ENCODE measurements at regions not wholly inside any gene's neighbourhood (a gene's known extent, or its start where the extent isn't known, plus 50 kb on each side); places are given as distances from the start of the nearest gene placed in this dataset.

GRCh38 chr18:78856569-78857313, 122.9 kb upstream of the SALL3 start:
- CTCF ChIA-PET, result no interaction called here
- no peaks in the 10 kb centered on the region for H3K36me3 Mint-ChIP-seq (ENCODE audit: low read depth)
- POLR2A ChIA-PET, result no interaction called here
- peaks cover 8% of the 10 kb centered on the region for H3K9me3 Mint-ChIP-seq (ENCODE audit: low read depth)
- no peak for ATAC-seq
- H3K4me3 Mint-ChIP-seq, result no peak overlapping the region
- H3K4me1 Mint-ChIP-seq, result no peaks in the 10 kb centered on the region
- intact Hi-C loops (cut with DNase I, micrococcal nuclease), result loop anchor here in 1 of 2 experiments (10.0 kb wide), 1 partner anchor 58 kb away; no protein-coding TSS in a partner anchor
- DNase-seq, result no peak
- H3K27ac Mint-ChIP-seq, result no peak overlapping the region
- peaks cover 18% of the 10 kb centered on the region for H3K27me3 Mint-ChIP-seq

- Mint-ChIP-seq H3K36me3 (ENCODE audit: low read depth) (no peaks in the 10 kb centered on the region), H3K4me3 (no peak overlapping the region), H3K4me1 (no peaks in the 10 kb centered on the region), H3K27ac (no peak overlapping the region), H3K9me3 (ENCODE audit: low read depth) (peaks cover 8% of the 10 kb centered on the region), H3K27me3 (peaks cover 21% of the 10 kb centered on the region)
- POLR2A ChIA-PET, result no interaction called here
- DNase-seq (no peak), ATAC-seq (no peak)
- CTCF ChIA-PET, result no interaction called here
- intact Hi-C loops (cut with DNase I, micrococcal nuclease), result loop anchor here in 1 of 2 experiments (10.0 kb wide), 1 partner anchor 57 kb away; no protein-coding TSS in a partner anchor
These were observed 122.1 kb upstream of the SALL3 start for GRCh38 chr18:78857314-78858150.

GRCh38 chr18:78859686-78860085, 119.9 kb upstream of the SALL3 start:
- no peaks in the 10 kb centered on the region for H3K36me3 Mint-ChIP-seq (ENCODE audit: low read depth)

GRCh38 chr18:78860117-78860516, 119.5 kb upstream of the SALL3 start:
- intact Hi-C loops (cut with DNase I, micrococcal nuclease), result no loop called here
- DNase-seq, result no peak
- Mint-ChIP-seq H3K9me3 (ENCODE audit: low read depth) (no peaks in the 10 kb centered on the region), H3K27me3 (peaks cover 18% of the 10 kb centered on the region), H3K36me3 (ENCODE audit: low read depth) (no peaks in the 10 kb centered on the region), H3K4me3 (no peak overlapping the region), H3K4me1 (no peaks in the 10 kb centered on the region), H3K27ac (no peak overlapping the region)
- ATAC-seq, result no peak
- ChIA-PET POLR2A (no interaction called here), CTCF (interaction anchor here (0.6 kb wide), 2 partner anchors 12 to 24 kb away, joined by 3 read pairs; no protein-coding TSS in a partner anchor)

More at GRCh38 chr18:78859686-78860085, 119.9 kb upstream of the SALL3 start:
- no peak for DNase-seq
- Mint-ChIP-seq H3K27ac (no peak overlapping the region), H3K9me3 (ENCODE audit: low read depth) (peaks cover 2% of the 10 kb centered on the region), H3K4me3 (no peak overlapping the region), H3K4me1 (no peaks in the 10 kb centered on the region), H3K27me3 (peaks cover 18% of the 10 kb centered on the region)
- intact Hi-C loops (cut with DNase I, micrococcal nuclease), result loop anchor here in 1 of 2 experiments (10.0 kb wide), 1 partner anchor 55 kb away; no protein-coding TSS in a partner anchor
- POLR2A ChIA-PET, result no interaction called here
- CTCF ChIA-PET, result interaction anchor here (0.6 kb wide), 2 partner anchors 13 to 23 kb away, joined by 3 read pairs; no protein-coding TSS in a partner anchor
- ATAC-seq, result no peak

- intact Hi-C loops (cut with DNase I, micrococcal nuclease), result no loop called here
- CTCF ChIA-PET, result no interaction called here
These were observed 118.5 kb upstream of the SALL3 start for GRCh38 chr18:78861116-78861515.

GRCh38 chr18:78861706-78862105, 117.9 kb upstream of the SALL3 start:
- CTCF ChIA-PET, result no interaction called here
- POLR2A ChIA-PET, result no interaction called here
- intact Hi-C loops (cut with DNase I, micrococcal nuclease), result no loop called here
- Mint-ChIP-seq H3K9me3 (ENCODE audit: low read depth) (no peaks in the 10 kb centered on the region), H3K27ac (no peak overlapping the region), H3K4me3 (no peak overlapping the region), H3K36me3 (ENCODE audit: low read depth) (no peaks in the 10 kb centered on the region), H3K27me3 (peaks cover 15% of the 10 kb centered on the region), H3K4me1 (no peaks in the 10 kb centered on the region)
- ATAC-seq (no peak), DNase-seq (no peak)

More at GRCh38 chr18:78861116-78861515, 118.5 kb upstream of the SALL3 start:
- Mint-ChIP-seq H3K4me1 (no peaks in the 10 kb centered on the region), H3K9me3 (ENCODE audit: low read depth) (no peaks in the 10 kb centered on the region), H3K27ac (no peak overlapping the region), H3K36me3 (ENCODE audit: low read depth) (no peaks in the 10 kb centered on the region), H3K27me3 (peaks cover 18% of the 10 kb centered on the region), H3K4me3 (no peak overlapping the region)
- DNase-seq (no peak), ATAC-seq (no peak)
- POLR2A ChIA-PET, result no interaction called here

GRCh38 chr18:78862395-78862794, 117.2 kb upstream of the SALL3 start:
- no peak for DNase-seq
- no peak overlapping the region for H3K4me3 Mint-ChIP-seq
- H3K27me3 Mint-ChIP-seq, result peaks cover 15% of the 10 kb centered on the region
- ChIA-PET POLR2A (no interaction called here), CTCF (interaction anchor here (0.7 kb wide), 1 partner anchor 14 kb away, joined by 3 read pairs; no protein-coding TSS in a partner anchor)
- no peaks in the 10 kb centered on the region for H3K4me1 Mint-ChIP-seq
- no peak for ATAC-seq
- H3K9me3 Mint-ChIP-seq (ENCODE audit: low read depth), result no peaks in the 10 kb centered on the region
- H3K36me3 Mint-ChIP-seq (ENCODE audit: low read depth), result no peaks in the 10 kb centered on the region
- no peak overlapping the region for H3K27ac Mint-ChIP-seq
- intact Hi-C loops (cut with DNase I, micrococcal nuclease), result no loop called here

GRCh38 chr18:78865056-78865598, 114.5 kb upstream of the SALL3 start:
- ChIA-PET POLR2A (no interaction called here), CTCF (no interaction called here)
- Mint-ChIP-seq H3K36me3 (ENCODE audit: low read depth) (no peaks in the 10 kb centered on the region), H3K9me3 (ENCODE audit: low read depth) (no peaks in the 10 kb centered on the region), H3K4me1 (no peaks in the 10 kb centered on the region), H3K27me3 (peaks cover 15% of the 10 kb centered on the region), H3K27ac (no peak overlapping the region), H3K4me3 (no peak overlapping the region)
- DNase-seq, result no peak
- no peak for ATAC-seq
- intact Hi-C loops (cut with DNase I, micrococcal nuclease), result no loop called here

GRCh38 chr18:78865771-78866310, 113.8 kb upstream of the SALL3 start:
- Mint-ChIP-seq H3K36me3 (ENCODE audit: low read depth) (no peaks in the 10 kb centered on the region), H3K4me3 (no peak overlapping the region), H3K9me3 (ENCODE audit: low read depth) (no peaks in the 10 kb centered on the region), H3K4me1 (no peaks in the 10 kb centered on the region), H3K27ac (no peak overlapping the region), H3K27me3 (peaks cover 13% of the 10 kb centered on the region)
- ChIA-PET CTCF (interaction anchor here (0.6 kb wide), 1 partner anchor 1001 kb away, joined by 5 read pairs; no protein-coding TSS in a partner anchor), POLR2A (no interaction called here)
- DNase-seq (no peak), ATAC-seq (no peak)
- intact Hi-C loops (cut with DNase I, micrococcal nuclease), result no loop called here

GRCh38 chr18:78867131-78867530, 112.5 kb upstream of the SALL3 start:
- no peak for ATAC-seq
- peaks cover 8% of the 10 kb centered on the region for H3K27me3 Mint-ChIP-seq
- H3K36me3 Mint-ChIP-seq (ENCODE audit: low read depth), result no peaks in the 10 kb centered on the region
- intact Hi-C loops (cut with DNase I, micrococcal nuclease), result no loop called here
- H3K4me1 Mint-ChIP-seq, result no peaks in the 10 kb centered on the region
- ChIA-PET CTCF (interaction anchor here (1.3 kb wide), 1 partner anchor 8 kb away, joined by 5 read pairs; no protein-coding TSS in a partner anchor), POLR2A (no interaction called here)
- H3K9me3 Mint-ChIP-seq (ENCODE audit: low read depth), result no peaks in the 10 kb centered on the region
- DNase-seq, result no peak
- H3K4me3 Mint-ChIP-seq, result no peak overlapping the region
- H3K27ac Mint-ChIP-seq, result no peak overlapping the region
